Kidney capillary endothelial cell (primary cell): ENCODE measurements at regions not wholly inside any gene's neighbourhood (a gene's known extent, or its start where the extent isn't known, plus 50 kb on each side); places are given as distances from the start of the nearest gene placed in this dataset.
A peak's percentile ranks its signal among the peaks of the same experiment; 100 is the strongest.
"Not testable (repeated sequence)": the region's sequence is repeated elsewhere in the genome, so short reads cannot be mapped to it uniquely, and the experiment has no call there.

Source experiments
- DNase-seq: peaks from one replicate; pipeline ENCODE4 v3.0.0-alpha.2; 2018; ENCODE audit warnings: low spot score

GRCh38 chr11:22567759-22568158 lies 57.9 kb downstream of the FANCF start:
- no peak for DNase-seq

GRCh38 chr11:22566293-22566692 lies 59.3 kb downstream of the FANCF start:
- no peak for DNase-seq

- DNase-seq, result no peak
Observed at GRCh38 chr11:22561283-22561682, 64.3 kb downstream of the FANCF start.

- DNase-seq, result no peak
Observed at GRCh38 chr11:22559416-22559815, 66.2 kb downstream of the FANCF start.

GRCh38 chr11:22558664-22559063 lies 67.0 kb downstream of the FANCF start:
- no peak for DNase-seq

GRCh38 chr11:22556381-22556780 lies 69.2 kb downstream of the FANCF start:
- DNase-seq, result no peak

- DNase-seq, result no peak
Observed at GRCh38 chr11:22555881-22556280, 69.7 kb downstream of the FANCF start.

- no peak for DNase-seq
Observed at GRCh38 chr11:22554221-22554620, 71.4 kb downstream of the FANCF start.

GRCh38 chr11:22552885-22553284 lies 72.7 kb downstream of the FANCF start:
- DNase-seq, result no peak

GRCh38 chr11:22546746-22547145 lies 78.9 kb downstream of the FANCF start:
- no peak for DNase-seq

- no peak for DNase-seq
Observed at GRCh38 chr11:22543261-22543660, 82.4 kb downstream of the FANCF start.

- DNase-seq, result peak; percentile 27
Observed at GRCh38 chr11:22539821-22540256, 85.8 kb downstream of the FANCF start.

GRCh38 chr11:22536071-22536470 lies 89.6 kb downstream of the FANCF start:
- no peak for DNase-seq

GRCh38 chr11:22528612-22529429 lies 96.8 kb downstream of the FANCF start:
- DNase-seq, result not testable (repeated sequence)

GRCh38 chr11:22522225-22522624 lies 103.4 kb downstream of the FANCF start:
- DNase-seq, result no peak

GRCh38 chr11:22521226-22521625 lies 104.4 kb downstream of the FANCF start:
- no peak for DNase-seq

GRCh38 chr11:22520521-22520920 lies 105.1 kb downstream of the FANCF start:
- no peak for DNase-seq

- peak; percentile 7 for DNase-seq
Observed at GRCh38 chr11:22518344-22518743, 107.3 kb downstream of the FANCF start.

- no peak for DNase-seq
Observed at GRCh38 chr11:22516111-22516510, 109.5 kb downstream of the FANCF start.

- no peak for DNase-seq
Observed at GRCh38 chr11:22512457-22512856, 113.2 kb downstream of the FANCF start.

- DNase-seq, result no peak
Observed at GRCh38 chr11:22510741-22511140, 114.9 kb downstream of the FANCF start.

GRCh38 chr11:22510010-22510409 lies 115.6 kb downstream of the FANCF start:
- DNase-seq, result no peak

GRCh38 chr11:22508665-22509064 lies 117.0 kb downstream of the FANCF start:
- DNase-seq, result no peak

GRCh38 chr11:22497474-22497873 lies 128.1 kb downstream of the FANCF start:
- DNase-seq, result no peak
